ENCODE measurements at regions not wholly inside any gene's neighbourhood (a gene's known extent, or its start where the extent isn't known, plus 50 kb on each side); places are given as distances from the start of the nearest gene placed in this dataset.
"Not testable (repeated sequence)": the region's sequence is repeated elsewhere in the genome, so short reads cannot be mapped to it uniquely, and the experiment has no call there.

- DNase-seq = no peak
Measured at GRCh38 chr5:106675687-106676086, 995.0 kb downstream of the EFNA5 start.

DNA sequence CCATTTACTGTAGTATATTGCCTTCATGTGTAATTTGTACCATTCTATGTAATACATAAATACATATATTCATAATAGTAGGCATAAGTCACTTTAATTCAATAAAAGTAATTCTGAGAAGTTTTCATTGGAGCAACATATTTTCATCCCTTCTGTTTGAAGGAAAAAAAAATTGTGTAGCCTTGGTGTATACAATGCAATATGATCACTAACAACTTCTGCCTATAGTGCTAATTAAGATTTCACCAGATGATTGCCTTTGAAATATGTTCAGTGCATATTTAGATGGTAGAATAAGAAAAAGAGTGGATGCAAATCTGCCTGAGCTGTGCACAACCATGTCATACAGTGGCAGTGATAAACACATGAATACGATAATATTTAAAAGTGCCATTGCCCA is 996.8 kb downstream of the EFNA5 start:
- no peak for DNase-seq

DNA sequence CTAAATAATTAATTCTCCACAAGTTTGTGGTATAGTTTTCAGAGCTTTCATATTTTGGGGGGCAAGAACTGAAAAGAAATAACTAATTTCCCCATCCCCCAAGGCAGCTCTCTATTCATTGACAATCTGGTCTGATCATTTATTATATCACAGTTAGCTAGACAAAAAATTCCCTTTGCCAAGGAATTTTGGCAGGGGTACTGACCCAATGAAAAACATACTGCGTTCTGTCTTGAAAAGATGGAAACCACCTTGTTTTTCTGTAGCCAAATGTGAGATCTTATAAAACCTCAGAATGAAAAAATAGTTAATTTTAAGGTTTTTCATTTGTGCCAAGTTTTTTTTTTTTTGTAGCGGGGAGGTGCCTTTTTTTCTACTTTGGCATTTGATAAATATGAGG is 1008.9 kb downstream of the EFNA5 start:
- DNase-seq = no peak

DNA sequence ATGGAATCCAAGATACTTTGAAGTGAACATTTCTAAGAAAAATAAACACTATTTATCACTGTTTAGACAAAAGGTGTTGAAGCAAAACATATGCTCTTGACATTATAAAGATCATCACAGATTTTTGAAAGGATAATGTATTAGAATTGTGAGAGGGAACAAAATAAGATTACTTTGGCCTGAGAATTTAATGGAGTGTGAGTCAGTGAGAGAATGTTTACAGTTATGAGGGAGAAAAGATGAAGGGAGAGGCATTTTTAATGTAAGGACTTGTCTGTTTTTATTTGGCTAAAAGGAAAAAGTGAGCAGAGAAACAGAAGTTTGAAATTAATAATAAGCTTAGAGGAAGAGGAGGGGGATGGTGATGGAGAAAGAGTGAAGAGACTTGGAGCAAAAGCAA is 1010.1 kb downstream of the EFNA5 start:
- DNase-seq = no peak

- no peak for DNase-seq
Measured at GRCh38 chr5:106658150-106658549, 1012.6 kb downstream of the EFNA5 start.

- DNase-seq = no peak
Measured at GRCh38 chr5:106656821-106657220, 1013.9 kb downstream of the EFNA5 start.

- no peak for DNase-seq
Measured at GRCh38 chr5:106649031-106649430, 1021.7 kb downstream of the EFNA5 start.

- DNase-seq = peak; percentile 78
Measured at GRCh38 chr5:106648401-106648800, 1022.3 kb downstream of the EFNA5 start.

- peak; percentile 63 for DNase-seq
Measured at GRCh38 chr5:106646106-106646505, 1024.6 kb downstream of the EFNA5 start.

GRCh38 chr5:106640511-106640910 is 1030.2 kb downstream of the EFNA5 start:
- no peak for DNase-seq

GRCh38 chr5:106639488-106639887 is 1031.2 kb downstream of the EFNA5 start:
- DNase-seq = no peak

DNA sequence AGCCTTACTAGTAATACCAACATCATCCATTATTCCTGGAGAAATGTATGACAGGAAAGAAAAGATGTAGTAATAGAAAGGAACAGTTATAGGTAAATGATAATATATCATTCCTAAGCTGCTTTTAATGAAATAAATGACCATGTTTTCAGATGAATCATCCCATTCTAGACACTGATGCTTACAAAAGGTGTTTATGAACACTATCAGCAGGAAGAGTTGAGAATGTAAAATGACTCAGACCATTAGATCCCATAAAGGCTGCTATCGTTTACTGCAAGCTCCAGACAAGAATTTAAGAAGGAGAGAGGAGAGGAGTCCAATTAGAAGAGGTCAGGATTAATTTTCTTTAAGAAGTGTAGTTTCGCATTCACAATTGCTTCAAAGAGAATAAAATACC is 1033.5 kb downstream of the EFNA5 start:
- DNase-seq = no peak

- peak; percentile 64 for DNase-seq
Measured at GRCh38 chr5:106634375-106634774, 1036.4 kb downstream of the EFNA5 start.

DNA sequence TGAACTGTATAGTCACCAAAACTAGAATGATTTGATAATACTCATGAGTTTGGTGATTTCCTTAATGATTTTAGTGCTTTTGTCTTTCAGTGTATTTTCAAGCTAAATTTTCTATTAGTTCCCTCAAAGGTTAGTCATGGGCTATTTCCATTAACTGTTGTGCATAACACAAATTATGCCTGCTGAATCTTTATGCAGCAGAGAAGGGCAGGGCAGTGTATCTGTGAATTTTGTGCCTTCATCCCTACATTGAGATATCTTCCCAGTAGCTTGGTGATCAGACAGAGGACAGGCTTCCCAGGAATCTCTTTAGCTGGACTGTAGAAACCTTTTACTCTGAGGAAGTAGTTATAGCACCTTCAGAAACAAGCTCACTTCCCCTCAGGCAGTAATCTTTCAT is 1036.9 kb downstream of the EFNA5 start:
- no peak for DNase-seq

GRCh38 chr5:106628456-106628855 is 1042.3 kb downstream of the EFNA5 start:
- DNase-seq = not testable (repeated sequence)

DNA sequence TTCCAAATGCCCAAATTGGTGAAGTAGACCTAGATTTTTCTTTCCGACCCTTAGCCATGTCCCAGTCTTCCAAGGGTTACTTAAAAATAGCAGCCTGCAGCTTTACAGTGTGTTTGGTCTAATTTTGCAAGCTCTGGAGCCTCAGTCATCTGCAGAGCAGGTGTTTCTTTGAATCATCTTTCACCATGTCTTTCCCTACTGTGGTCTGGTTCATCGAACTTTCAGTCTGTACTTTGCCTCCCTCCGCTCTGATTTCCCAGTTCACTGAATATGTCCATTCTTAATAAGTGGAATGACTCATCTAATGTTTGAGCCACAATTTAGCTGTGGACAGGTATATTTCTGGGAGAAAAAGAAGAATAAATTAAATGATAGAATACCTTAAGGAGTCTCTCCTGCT is 1060.7 kb downstream of the EFNA5 start:
- no peak for DNase-seq

- no peak for DNase-seq
Measured at GRCh38 chr5:106601620-106602019, 1069.1 kb downstream of the EFNA5 start.

- DNase-seq = no peak
Measured at GRCh38 chr5:106600803-106601202, 1069.9 kb downstream of the EFNA5 start.

DNA sequence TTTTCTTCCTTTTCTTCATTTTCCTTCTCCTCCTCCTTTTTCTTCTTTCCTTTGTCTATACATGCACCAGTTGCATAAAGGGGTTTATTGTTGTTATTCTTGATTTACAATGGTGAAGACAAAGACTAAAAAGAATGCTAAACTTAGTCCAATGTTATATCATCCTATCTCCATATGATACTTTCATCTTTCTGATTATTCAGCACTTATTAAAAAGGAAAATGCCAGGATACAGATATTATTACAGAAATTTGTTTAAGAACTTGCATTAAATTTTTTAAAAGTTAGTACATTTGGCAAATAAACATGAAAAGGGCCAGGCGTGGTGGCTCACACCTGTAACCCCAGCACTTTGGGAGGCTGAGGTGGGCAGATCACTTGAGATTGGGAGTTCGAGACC is 1074.9 kb downstream of the EFNA5 start:
- no peak for DNase-seq

DNA sequence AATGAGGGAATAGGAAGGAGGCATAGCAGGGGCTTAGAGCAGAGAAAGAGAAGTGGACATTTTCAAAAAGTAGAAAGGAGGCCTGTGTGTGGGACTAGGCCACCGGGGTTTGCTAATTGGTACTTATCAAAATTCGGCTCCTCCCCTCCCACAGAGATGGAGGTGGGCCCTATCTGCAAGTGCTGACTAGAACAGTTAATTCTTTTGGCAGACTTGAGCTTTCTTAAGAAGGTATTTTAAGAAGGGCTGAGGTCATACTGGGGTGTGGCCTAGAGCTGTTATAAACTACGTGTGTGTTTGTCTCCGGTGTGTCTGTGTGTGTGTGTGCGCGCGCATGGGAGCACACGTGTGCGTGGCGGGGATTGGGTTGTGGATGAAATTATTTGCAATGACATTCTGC is 1086.5 kb downstream of the EFNA5 start:
- no peak for DNase-seq

- no peak for DNase-seq
Measured at GRCh38 chr5:106578736-106579135, 1092.0 kb downstream of the EFNA5 start.

DNA sequence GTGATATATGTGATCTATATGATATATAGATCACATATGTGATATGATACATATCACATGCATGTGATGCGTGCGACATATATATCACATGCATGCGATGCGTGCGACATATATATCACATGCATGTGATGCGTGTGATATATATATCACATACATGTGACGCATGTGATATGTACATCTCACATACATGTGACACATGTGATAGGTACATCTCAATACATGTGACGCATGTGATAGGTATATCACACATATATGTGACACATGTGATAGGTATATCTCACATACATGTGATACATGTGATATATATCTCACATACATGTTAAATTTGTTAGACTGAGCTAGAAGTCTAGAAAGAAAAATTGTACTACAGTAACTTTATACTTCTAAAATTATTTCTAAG is 1095.9 kb downstream of the EFNA5 start:
- DNase-seq = no peak

GRCh38 chr5:106566031-106566430 is 1104.7 kb downstream of the EFNA5 start:
- no peak for DNase-seq

DNA sequence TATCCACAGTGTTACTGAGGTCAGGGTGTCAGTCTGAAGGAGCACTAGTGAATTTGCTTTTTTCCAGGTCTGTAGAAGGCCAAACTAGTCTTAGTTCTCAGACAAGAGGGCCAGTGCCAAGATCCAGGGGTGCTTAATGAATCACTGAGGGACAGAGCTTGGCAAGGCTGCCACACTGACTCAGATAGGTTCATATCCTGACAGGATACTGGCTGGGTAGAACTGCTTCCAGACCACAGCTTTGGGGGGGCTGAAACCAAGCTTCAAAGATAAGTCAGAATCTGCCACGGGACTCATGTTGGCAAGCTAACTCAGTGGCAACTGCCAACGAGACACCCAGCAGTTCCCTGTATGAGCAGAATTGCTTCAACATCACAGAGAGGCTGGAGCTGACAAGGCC is 1125.4 kb downstream of the EFNA5 start:
- no peak for DNase-seq

GRCh38 chr5:106543330-106543729 is 1127.4 kb downstream of the EFNA5 start:
- no peak for DNase-seq

GRCh38 chr5:106530150-106530549 is 1140.6 kb downstream of the EFNA5 start:
- DNase-seq = no peak

All from fibroblast of skin of back (primary cell).